Prostate gland (tissue), 2 donors: ENCODE measurements at regions not wholly inside any gene's neighbourhood (a gene's known extent, or its start where the extent isn't known, plus 50 kb on each side); places are given as distances from the start of the nearest gene placed in this dataset.

Experiments
- CTCF ChIP-seq, 4 experiments: fragments of 200-600 bp in 2 of 4; fragments of 450-650 bp in 2 of 4; sonication (generic) in 2 of 4; IDR thresholded peaks; 1 replicate in 3 of 4; 2 replicates in 1 of 4; pipeline ENCODE4 v1.5.1; 2016 to 2019; ENCODE audit warnings: antibody characterized with exemption in 4 of 4, mild to moderate bottlenecking in 2 of 4, moderate library complexity in 2 of 4
- POLR2A ChIP-seq: fragments of 450-650 bp; IDR thresholded peaks from one replicate; pipeline ENCODE4 v1.6.1; 2016; ENCODE audit warnings: antibody characterized with exemption, mild to moderate bottlenecking

- TF ChIP-seq CTCF (IDR thresholded peaks at IDR 0.05) (no peak), POLR2A (no peak)
Observed at GRCh38 chr6:94217836-94218235, 798.5 kb upstream of the EPHA7 start.
